Nephron (organoid): ENCODE measurements at regions not wholly inside any gene's neighbourhood (a gene's known extent, or its start where the extent isn't known, plus 50 kb on each side); places are given as distances from the start of the nearest gene placed in this dataset.

Experiments used
- H3K27ac Mint-ChIP-seq, 3 experiments: 2 replicates each; pipeline ENCODE4 v1.8.0; 2020; ENCODE audit warnings: mixed read lengths in 3 of 3, mild to moderate bottlenecking in 2 of 3, moderate library complexity in 1 of 3
- H3K27me3 Mint-ChIP-seq: 2 replicates; pipeline ENCODE4 v1.8.0; 2021; ENCODE audit warnings: low read depth, mild to moderate bottlenecking, moderate library complexity, mixed read lengths
- H3K36me3 Mint-ChIP-seq: 2 replicates; pipeline ENCODE4 v1.8.0; 2020; ENCODE audit warnings: low read depth, mixed read lengths
- H3K4me1 Mint-ChIP-seq: 2 replicates; pipeline ENCODE4 v1.8.0; 2020; ENCODE audit warnings: mixed read lengths
- H3K4me3 Mint-ChIP-seq, 3 experiments: 2 replicates each; pipeline ENCODE4 v1.8.0; 2020; ENCODE audit warnings: mild to moderate bottlenecking in 3 of 3, mixed read lengths in 3 of 3, moderate library complexity in 2 of 3
- H3K9me3 Mint-ChIP-seq: 2 replicates; pipeline ENCODE4 v1.8.0; 2020; ENCODE audit warnings: mixed read lengths
- CTCF ChIP-seq, 3 experiments: fragments of 200-600 bp; sonication (generic); IDR thresholded peaks; one replicate each; pipeline ENCODE4 v1.5.0; 2021; ENCODE audit warnings: antibody characterized with exemption in 3 of 3; ENCODE audit not compliant: unreplicated experiment in 3 of 3

DNA sequence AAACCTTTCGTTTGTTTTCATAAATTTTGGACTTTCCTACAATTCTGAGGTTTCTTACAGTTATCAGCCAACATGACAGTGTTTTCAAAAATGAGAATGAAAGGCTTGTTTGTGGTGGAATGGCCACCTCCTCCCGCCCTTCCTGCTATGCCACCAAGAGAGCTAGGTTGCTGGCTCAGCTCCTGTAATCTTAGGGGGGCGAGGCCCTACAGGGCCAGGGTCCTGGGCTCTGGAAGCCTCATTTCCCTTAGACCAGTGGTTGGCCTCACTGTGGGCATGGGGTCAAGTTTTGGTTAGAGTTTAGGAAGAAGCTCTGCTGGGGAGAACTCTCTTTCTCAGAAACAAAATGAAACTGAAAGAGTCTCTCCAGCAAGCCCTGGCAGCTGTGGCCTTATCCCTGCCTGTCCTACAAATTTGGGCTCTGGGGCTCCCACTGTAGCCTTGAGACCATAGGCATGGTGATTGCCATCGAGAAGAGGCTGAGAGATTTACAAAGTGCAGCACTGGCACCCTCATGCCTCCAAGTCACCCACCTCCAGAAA, 66.2 kb downstream of the IRX1 start:
- H3K4me1 Mint-ChIP-seq, result no peaks in the 10 kb centered on the region

DNA sequence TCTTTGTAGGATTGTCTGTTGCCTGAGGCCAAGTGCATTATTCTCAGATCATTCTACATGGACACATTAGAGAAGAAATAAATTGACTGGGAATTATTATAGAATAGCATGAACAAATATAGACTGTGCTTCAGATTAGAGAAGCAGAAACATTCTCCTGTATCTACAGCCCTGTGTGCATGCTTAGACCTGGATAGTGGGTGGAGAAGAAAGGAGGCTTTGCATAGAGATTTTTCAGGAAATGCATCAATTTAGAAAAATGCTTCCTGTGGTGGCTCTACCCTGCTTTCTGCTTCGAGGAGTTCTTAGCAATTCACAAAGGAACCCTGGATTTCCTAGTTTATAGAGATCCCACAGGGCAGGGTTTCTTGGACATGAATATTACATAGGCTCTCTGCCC, 66.7 kb downstream of the IRX1 start:
- H3K36me3 Mint-ChIP-seq, result no peaks in the 10 kb centered on the region
- H3K4me1 Mint-ChIP-seq, result no peaks in the 10 kb centered on the region
- no peak overlapping the region for H3K4me3 Mint-ChIP-seq

More for the DNA sequence above, 66.2 kb downstream of the IRX1 start:
- H3K27me3 Mint-ChIP-seq, result peaks cover 20% of the 10 kb centered on the region
- no peak overlapping the region for H3K4me3 Mint-ChIP-seq
- no peak for TF ChIP-seq CTCF (IDR thresholded peaks at IDR 0.05; ENCODE audit: unreplicated experiment in 3 of 3)
- H3K9me3 Mint-ChIP-seq, result peaks cover 3% of the 10 kb centered on the region
- H3K36me3 Mint-ChIP-seq, result no peaks in the 10 kb centered on the region
- no peak overlapping the region for H3K27ac Mint-ChIP-seq

GRCh38 chr5:3671337-3671736, 75.7 kb downstream of the IRX1 start:
- Mint-ChIP-seq H3K27ac (no peak overlapping the region), H3K27me3 (peaks cover 19% of the 10 kb centered on the region), H3K4me1 (no peaks in the 10 kb centered on the region), H3K9me3 (no peaks in the 10 kb centered on the region), H3K36me3 (no peaks in the 10 kb centered on the region), H3K4me3 (no peak overlapping the region)
- TF ChIP-seq CTCF (IDR thresholded peaks at IDR 0.05; ENCODE audit: unreplicated experiment in 3 of 3), result no peak

More for the DNA sequence above, 66.7 kb downstream of the IRX1 start:
- Mint-ChIP-seq H3K9me3 (peaks cover 3% of the 10 kb centered on the region), H3K27ac (no peak overlapping the region), H3K27me3 (peaks cover 18% of the 10 kb centered on the region)
- TF ChIP-seq CTCF (IDR thresholded peaks at IDR 0.05; ENCODE audit: unreplicated experiment in 3 of 3), result no peak

DNA sequence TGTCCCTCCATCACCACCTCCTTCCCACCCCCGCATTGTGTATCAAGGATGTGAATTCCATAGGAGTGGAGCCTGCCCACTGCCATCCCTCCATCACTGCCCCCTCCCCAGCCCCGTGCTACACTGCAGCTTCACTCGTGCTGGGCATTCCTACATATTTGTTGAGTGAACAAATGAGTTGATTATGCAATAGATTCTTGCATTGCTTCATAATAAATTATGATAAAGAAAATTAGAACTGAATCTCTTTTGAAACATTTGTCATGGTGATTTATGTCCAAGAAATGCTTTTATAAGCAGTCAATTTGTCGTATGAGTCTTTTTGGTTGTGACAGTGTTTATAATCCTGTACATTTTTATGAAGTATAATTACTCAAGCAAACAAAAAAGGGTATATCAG, 83.2 kb downstream of the IRX1 start:
- Mint-ChIP-seq H3K36me3 (peaks cover 4% of the 10 kb centered on the region), H3K4me3 (no peak overlapping the region), H3K27ac (no peak overlapping the region), H3K27me3 (peaks cover 24% of the 10 kb centered on the region), H3K9me3 (no peaks in the 10 kb centered on the region), H3K4me1 (no peaks in the 10 kb centered on the region)
- no peak for TF ChIP-seq CTCF (IDR thresholded peaks at IDR 0.05; ENCODE audit: unreplicated experiment in 3 of 3)

DNA sequence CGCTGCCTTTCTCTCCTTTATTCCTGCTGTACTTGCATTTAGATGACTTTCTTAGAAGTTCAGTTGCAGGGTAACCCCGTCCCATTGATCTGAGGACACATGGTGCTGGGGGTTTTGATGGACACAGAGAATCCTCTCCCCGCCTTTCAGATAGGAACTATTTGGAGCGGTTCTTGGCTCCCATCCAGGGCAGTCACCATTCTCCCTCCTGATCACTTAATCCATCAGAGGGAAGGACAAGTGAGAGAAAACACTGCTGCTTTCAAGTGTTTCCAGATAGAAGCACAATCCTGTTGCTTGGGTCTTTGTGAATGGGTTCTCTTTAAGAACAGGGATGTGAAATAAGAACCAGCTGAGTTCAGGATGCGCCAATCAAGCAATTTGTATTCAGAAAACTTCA, 85.2 kb downstream of the IRX1 start:
- H3K4me1 Mint-ChIP-seq, result no peaks in the 10 kb centered on the region
- TF ChIP-seq CTCF (IDR thresholded peaks at IDR 0.05; ENCODE audit: unreplicated experiment in 3 of 3), result no peak
- no peak overlapping the region for H3K27ac Mint-ChIP-seq
- H3K4me3 Mint-ChIP-seq, result no peak overlapping the region
- no peaks in the 10 kb centered on the region for H3K9me3 Mint-ChIP-seq
- peaks cover 29% of the 10 kb centered on the region for H3K27me3 Mint-ChIP-seq
- H3K36me3 Mint-ChIP-seq, result peaks cover 4% of the 10 kb centered on the region

DNA sequence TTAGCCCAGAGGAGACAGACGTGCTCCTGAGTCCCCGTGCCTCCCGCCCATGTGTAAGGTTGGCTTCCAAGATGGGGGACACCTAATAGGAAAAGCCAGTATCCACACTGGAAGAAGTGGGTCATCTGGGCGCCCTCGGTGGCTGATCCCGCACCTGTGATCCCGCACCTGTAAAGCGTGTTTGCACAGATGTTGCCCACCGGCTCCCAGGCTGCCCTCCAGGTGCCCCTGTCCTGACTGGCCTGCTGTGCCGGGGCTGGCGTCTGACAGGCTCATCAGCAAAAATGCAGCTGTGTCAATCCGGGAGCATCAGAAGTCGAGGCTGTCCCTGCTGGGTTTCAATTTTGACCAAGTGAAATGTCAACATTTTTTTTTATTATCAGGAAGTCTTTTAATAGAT, 88.5 kb downstream of the IRX1 start:
- Mint-ChIP-seq H3K27me3 (peaks cover 30% of the 10 kb centered on the region), H3K4me3 (no peak overlapping the region), H3K9me3 (no peaks in the 10 kb centered on the region), H3K4me1 (no peaks in the 10 kb centered on the region), H3K27ac (no peak overlapping the region), H3K36me3 (peaks cover 4% of the 10 kb centered on the region)
- TF ChIP-seq CTCF (IDR thresholded peaks at IDR 0.05; ENCODE audit: unreplicated experiment in 3 of 3), result no peak
